GM06990 (cell line): ENCODE measurements at regions not wholly inside any gene's neighbourhood (a gene's known extent, or its start where the extent isn't known, plus 50 kb on each side); places are given as distances from the start of the nearest gene placed in this dataset.

ENCODE experiments used
- DNase-seq: peaks from one replicate; pipeline ENCODE4 v3.0.0-alpha.2; 2011; ENCODE audit not compliant: insufficient read length; ENCODE audit errors: extremely low read depth
- H3K27me3 ChIP-seq: replicated peaks from 2 replicates; pipeline ENCODE4 v1.6.0; 2011; ENCODE audit warnings: low read length; ENCODE audit not compliant: control insufficient read depth, insufficient read depth
- H3K36me3 ChIP-seq: 2 replicates; pipeline ENCODE4 v1.5.1; 2011; ENCODE audit warnings: low read length; ENCODE audit not compliant: control insufficient read depth, insufficient read depth
- H3K4me3 ChIP-seq: replicated peaks from 2 replicates; pipeline ENCODE4 v1.5.1; 2011; ENCODE audit warnings: low read depth, mild to moderate bottlenecking, control low read depth, low read length
- CTCF ChIP-seq: IDR thresholded peaks from 2 replicates; pipeline ENCODE4 v1.5.1; 2011; ENCODE audit warnings: low read length, control low read depth, mild to moderate bottlenecking, inconsistent platforms; ENCODE audit not compliant: insufficient read depth, poor library complexity, severe bottlenecking

- Histone ChIP-seq H3K27me3 (no peaks in the 10 kb centered on the region), H3K36me3 (no peaks in the 10 kb centered on the region), H3K4me3 (no peak overlapping the region)
- DNase-seq = no peak
- no peak for TF ChIP-seq CTCF
These were observed 175.4 kb upstream of the LPP start for GRCh38 chr3:187978433-187979011.

GRCh38 chr3:187979564-187979963 lies 174.4 kb upstream of the LPP start:
- DNase-seq = no peak
- TF ChIP-seq CTCF = no peak
- Histone ChIP-seq H3K4me3 (no peak overlapping the region), H3K36me3 (no peaks in the 10 kb centered on the region), H3K27me3 (no peaks in the 10 kb centered on the region)

- H3K36me3 ChIP-seq = no peaks in the 10 kb centered on the region
- no peak for TF ChIP-seq CTCF
- no peak overlapping the region for H3K4me3 ChIP-seq
- no peak for DNase-seq
- no peaks in the 10 kb centered on the region for H3K27me3 ChIP-seq
These were observed 173.1 kb upstream of the LPP start for GRCh38 chr3:187980861-187981260.

GRCh38 chr3:187982142-187982541 lies 171.8 kb upstream of the LPP start:
- TF ChIP-seq CTCF = no peak
- Histone ChIP-seq H3K36me3 (no peaks in the 10 kb centered on the region), H3K4me3 (no peak overlapping the region), H3K27me3 (no peaks in the 10 kb centered on the region; the same call in 1 of the 2 replicates)
- no peak for DNase-seq

GRCh38 chr3:187983484-187984124 lies 170.4 kb upstream of the LPP start:
- Histone ChIP-seq H3K27me3 (no peaks in the 10 kb centered on the region; the same call in none of the 2 replicates), H3K4me3 (no peak overlapping the region), H3K36me3 (no peaks in the 10 kb centered on the region)
- TF ChIP-seq CTCF = no peak
- no peak for DNase-seq
